ENCODE measurements at regions not wholly inside any gene's neighbourhood (a gene's known extent, or its start where the extent isn't known, plus 50 kb on each side); places are given as distances from the start of the nearest gene placed in this dataset.

DNA sequence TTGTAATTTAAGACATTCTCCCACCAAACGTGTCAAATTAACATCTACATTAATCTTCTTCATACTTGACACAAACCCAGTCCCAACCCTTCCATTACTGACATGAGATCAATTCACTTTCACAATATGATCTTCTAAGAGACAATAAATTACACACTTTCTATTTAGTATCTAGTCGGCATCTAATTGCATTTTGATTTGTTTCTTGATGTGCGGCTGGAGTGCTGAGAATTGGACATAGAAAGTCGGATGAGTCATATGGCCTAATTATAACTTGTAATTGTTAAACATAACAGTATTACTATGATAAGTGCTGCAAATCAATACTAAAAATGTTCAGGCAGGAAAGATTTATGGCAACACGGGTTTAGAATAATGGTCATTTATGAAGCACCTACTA is 78.4 kb upstream of the RORA start:
- TF ChIP-seq, protein P1, sequence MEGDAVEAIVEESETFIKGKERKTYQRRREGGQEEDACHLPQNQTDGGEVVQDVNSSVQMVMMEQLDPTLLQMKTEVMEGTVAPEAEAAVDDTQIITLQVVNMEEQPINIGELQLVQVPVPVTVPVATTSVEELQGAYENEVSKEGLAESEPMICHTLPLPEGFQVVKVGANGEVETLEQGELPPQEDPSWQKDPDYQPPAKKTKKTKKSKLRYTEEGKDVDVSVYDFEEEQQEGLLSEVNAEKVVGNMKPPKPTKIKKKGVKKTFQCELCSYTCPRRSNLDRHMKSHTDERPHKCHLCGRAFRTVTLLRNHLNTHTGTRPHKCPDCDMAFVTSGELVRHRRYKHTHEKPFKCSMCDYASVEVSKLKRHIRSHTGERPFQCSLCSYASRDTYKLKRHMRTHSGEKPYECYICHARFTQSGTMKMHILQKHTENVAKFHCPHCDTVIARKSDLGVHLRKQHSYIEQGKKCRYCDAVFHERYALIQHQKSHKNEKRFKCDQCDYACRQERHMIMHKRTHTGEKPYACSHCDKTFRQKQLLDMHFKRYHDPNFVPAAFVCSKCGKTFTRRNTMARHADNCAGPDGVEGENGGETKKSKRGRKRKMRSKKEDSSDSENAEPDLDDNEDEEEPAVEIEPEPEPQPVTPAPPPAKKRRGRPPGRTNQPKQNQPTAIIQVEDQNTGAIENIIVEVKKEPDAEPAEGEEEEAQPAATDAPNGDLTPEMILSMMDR (IDR thresholded peaks at IDR 0.05; ENCODE audit: low read length): no peak
- no peak for TF ChIP-seq EZH2 (IDR thresholded peaks at IDR 0.05; ENCODE audit: borderline replicate concordance, low read length)
